ENCODE measurements at regions not wholly inside any gene's neighbourhood (a gene's known extent, or its start where the extent isn't known, plus 50 kb on each side); places are given as distances from the start of the nearest gene placed in this dataset.

- TF ChIP-seq, protein P1, sequence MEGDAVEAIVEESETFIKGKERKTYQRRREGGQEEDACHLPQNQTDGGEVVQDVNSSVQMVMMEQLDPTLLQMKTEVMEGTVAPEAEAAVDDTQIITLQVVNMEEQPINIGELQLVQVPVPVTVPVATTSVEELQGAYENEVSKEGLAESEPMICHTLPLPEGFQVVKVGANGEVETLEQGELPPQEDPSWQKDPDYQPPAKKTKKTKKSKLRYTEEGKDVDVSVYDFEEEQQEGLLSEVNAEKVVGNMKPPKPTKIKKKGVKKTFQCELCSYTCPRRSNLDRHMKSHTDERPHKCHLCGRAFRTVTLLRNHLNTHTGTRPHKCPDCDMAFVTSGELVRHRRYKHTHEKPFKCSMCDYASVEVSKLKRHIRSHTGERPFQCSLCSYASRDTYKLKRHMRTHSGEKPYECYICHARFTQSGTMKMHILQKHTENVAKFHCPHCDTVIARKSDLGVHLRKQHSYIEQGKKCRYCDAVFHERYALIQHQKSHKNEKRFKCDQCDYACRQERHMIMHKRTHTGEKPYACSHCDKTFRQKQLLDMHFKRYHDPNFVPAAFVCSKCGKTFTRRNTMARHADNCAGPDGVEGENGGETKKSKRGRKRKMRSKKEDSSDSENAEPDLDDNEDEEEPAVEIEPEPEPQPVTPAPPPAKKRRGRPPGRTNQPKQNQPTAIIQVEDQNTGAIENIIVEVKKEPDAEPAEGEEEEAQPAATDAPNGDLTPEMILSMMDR (IDR thresholded peaks at IDR 0.05; ENCODE audit: insufficient read depth, low read depth, low read length) = no peak
- no peak for TF ChIP-seq EZH2 (IDR thresholded peaks at IDR 0.05; ENCODE audit: insufficient read depth, low read length)
These were observed 69.6 kb upstream of the RAB11FIP2 start for GRCh38 chr10:118116362-118116714.

Data from astrocyte (in vitro differentiated cells and primary cell).